IMR-90 (cell line): ENCODE measurements at regions not wholly inside any gene's neighbourhood (a gene's known extent, or its start where the extent isn't known, plus 50 kb on each side); places are given as distances from the start of the nearest gene placed in this dataset.

Source experiments
- ATAC-seq: fragments of 200-7000 bp; cut with Tn5 transposase; 2 replicates; pipeline ENCODE4 v1.9.1; 2020; ENCODE audit warnings: low read depth, mild to moderate bottlenecking, moderate library complexity
- BruUV-seq: library from RNA; stranded (reverse); fragments of 400-500 nt; replicated peaks from 2 replicates; lab custom pipeline; 2021; lab: Mats Ljungman, UMichigan
- CTCF ChIA-PET: fragments of 300-600 bp; formaldehyde crosslinking; extraction: SDS; loops from one replicate; lab custom pipeline; 2021; ENCODE audit warnings: antibody characterized with exemption; lab: Yijun Ruan, JAX
- POLR2A ChIA-PET: fragments of 300-600 bp; sonication (Branson Sonifier 250); formaldehyde crosslinking; loops from one replicate; lab custom pipeline; 2022; ENCODE audit warnings: antibody characterized with exemption; ENCODE audit not compliant: unreplicated experiment; lab: Charles Lee
- DNase-seq: peaks from one replicate; pipeline ENCODE4 v3.0.0; 2013
- H2AFZ ChIP-seq: replicated peaks from 2 replicates; pipeline ENCODE3; 2013; ENCODE audit warnings: low read length, mild to moderate bottlenecking; ENCODE audit not compliant: poor library complexity
- H2AK5ac ChIP-seq: 2 replicates; pipeline ENCODE4 v1.6.1; 2013; ENCODE audit warnings: low read depth, low read length, inconsistent platforms
- H2AK9ac ChIP-seq: replicated peaks from 2 replicates; pipeline ENCODE3; 2013; ENCODE audit warnings: mild to moderate bottlenecking, low read depth, low read length, moderate library complexity; ENCODE audit not compliant: poor library complexity
- H2BK120ac ChIP-seq: 2 replicates; pipeline ENCODE4 v1.6.1; 2013; ENCODE audit warnings: low read depth, low read length, inconsistent platforms
- H2BK15ac ChIP-seq: 3 replicates; pipeline ENCODE4 v1.6.1; 2013; ENCODE audit warnings: low read depth, low read length, inconsistent platforms
- H2BK20ac ChIP-seq: 2 replicates; pipeline ENCODE4 v1.6.1; 2013; ENCODE audit warnings: low read depth, mild to moderate bottlenecking, inconsistent platforms, low read length, moderate library complexity
- H2BK5ac ChIP-seq: 2 replicates; pipeline ENCODE4 v1.6.1; 2013; ENCODE audit warnings: mild to moderate bottlenecking, low read depth, low read length, inconsistent platforms; ENCODE audit not compliant: poor library complexity, severe bottlenecking
- H3K14ac ChIP-seq: replicated peaks from 2 replicates; pipeline ENCODE4 v1.6.1; 2013; ENCODE audit warnings: low read depth, low read length, inconsistent platforms
- H3K18ac ChIP-seq: 2 replicates; pipeline ENCODE4 v1.6.1; 2013; ENCODE audit warnings: low read depth, low read length, control low read depth
- H3K23ac ChIP-seq: 2 replicates; pipeline ENCODE4 v1.6.1; 2013; ENCODE audit warnings: low read depth, low read length, inconsistent platforms
- H3K27ac ChIP-seq: 2 replicates; pipeline ENCODE4 v1.5.1; 2013; ENCODE audit warnings: mild to moderate bottlenecking, control low read depth, low read length; ENCODE audit not compliant: insufficient read depth
- H3K27me3 ChIP-seq: 2 replicates; pipeline ENCODE4 v1.6.1; 2013; ENCODE audit warnings: low read length; ENCODE audit not compliant: control insufficient read depth, insufficient read depth
- H3K36me3 ChIP-seq: 2 replicates; pipeline ENCODE4 v1.6.1; 2013; ENCODE audit warnings: low read length, mixed read lengths; ENCODE audit not compliant: control insufficient read depth, insufficient read depth
- H3K4ac ChIP-seq: 2 replicates; pipeline ENCODE4 v1.6.1; 2013; ENCODE audit warnings: low read depth, low read length, inconsistent platforms
- H3K4me1 ChIP-seq: 2 replicates; pipeline ENCODE4 v1.6.1; 2013; ENCODE audit warnings: low read length, mixed read lengths; ENCODE audit not compliant: control insufficient read depth, insufficient read depth
- H3K4me2 ChIP-seq: 2 replicates; pipeline ENCODE4 v1.6.1; 2013; ENCODE audit warnings: low read depth, mild to moderate bottlenecking, control low read depth, low read length, moderate library complexity
- H3K4me3 ChIP-seq: 2 replicates; pipeline ENCODE4 v1.5.1; 2013; ENCODE audit warnings: low read depth, mild to moderate bottlenecking, control low read depth, low read length, moderate library complexity; ENCODE audit not compliant: insufficient read depth
- H3K56ac ChIP-seq: 2 replicates; pipeline ENCODE4 v1.6.1; 2013; ENCODE audit warnings: low read length, inconsistent platforms; ENCODE audit not compliant: insufficient read depth; ENCODE audit errors: extremely low read depth
- H3K79me1 ChIP-seq, 2 experiments: 2 replicates each; pipeline ENCODE4 v1.6.1; 2013; ENCODE audit warnings: low read length in 2 of 2, inconsistent platforms in 1 of 2, low read depth in 1 of 2
- H3K9ac ChIP-seq: 2 replicates; pipeline ENCODE4 v1.6.1; 2013; ENCODE audit warnings: low read depth, low read length, control low read depth
- H3K9me1 ChIP-seq: 2 replicates; pipeline ENCODE4 v1.6.1; 2013; ENCODE audit warnings: low read length, inconsistent platforms; ENCODE audit not compliant: insufficient read depth
- H3K9me3 ChIP-seq: 2 replicates; pipeline ENCODE4 v1.6.1; 2013; ENCODE audit warnings: low read length; ENCODE audit not compliant: control insufficient read depth, insufficient read depth
- H4K20me1 ChIP-seq: 2 replicates; pipeline ENCODE4 v1.6.1; 2013; ENCODE audit warnings: low read length, inconsistent platforms; ENCODE audit not compliant: insufficient read depth
- H4K5ac ChIP-seq: 2 replicates; pipeline ENCODE4 v1.6.1; 2013; ENCODE audit warnings: mild to moderate bottlenecking, low read depth, low read length, control low read depth
- H4K8ac ChIP-seq, 2 experiments: 2 replicates each; pipeline ENCODE4 v1.6.1; 2013; ENCODE audit warnings: low read depth in 2 of 2, low read length in 2 of 2, control low read depth in 1 of 2, inconsistent platforms in 1 of 2
- H4K91ac ChIP-seq: 2 replicates; pipeline ENCODE4 v1.6.1; 2013; ENCODE audit warnings: low read depth, low read length, inconsistent platforms; ENCODE audit not compliant: insufficient read depth
- BHLHE40 ChIP-seq: fragments of 150-350 bp; IDR thresholded peaks from 2 replicates; pipeline ENCODE4 v1.6.1; 2016; ENCODE audit warnings: mild to moderate bottlenecking, low read depth, low read length
- CEBPB ChIP-seq: IDR thresholded peaks from 2 replicates; pipeline ENCODE4 v1.6.1; 2012; ENCODE audit warnings: low read depth, low read length, improper control_type of control experiment
- CHD1 ChIP-seq: IDR thresholded peaks from 2 replicates; pipeline ENCODE4 v1.6.1; 2012; ENCODE audit warnings: low read depth, low read length, improper control_type of control experiment
- FOS ChIP-seq: fragments of 150-350 bp; IDR thresholded peaks from 2 replicates; pipeline ENCODE4 v1.6.1; 2016; ENCODE audit warnings: low read depth, low read length
- MAFK ChIP-seq: IDR thresholded peaks from 2 replicates; pipeline ENCODE4 v1.6.1; 2012; ENCODE audit warnings: low read depth, low read length, improper control_type of control experiment
- MAZ ChIP-seq: IDR thresholded peaks from 2 replicates; pipeline ENCODE4 v1.6.1; 2012; ENCODE audit warnings: low read depth, mild to moderate bottlenecking, low read length, improper control_type of control experiment, moderate library complexity, borderline replicate concordance
- MXI1 ChIP-seq: IDR thresholded peaks from 2 replicates; pipeline ENCODE4 v1.6.1; 2012; ENCODE audit warnings: low read depth, mild to moderate bottlenecking, low read length, moderate library complexity, borderline replicate concordance
- NFE2L2 ChIP-seq: fragments of 150-350 bp; IDR thresholded peaks from 2 replicates; pipeline ENCODE4 v1.6.1; 2016; ENCODE audit warnings: low read depth, mild to moderate bottlenecking, low read length
- POLR2A ChIP-seq: IDR thresholded peaks from 2 replicates; pipeline ENCODE4 v1.6.1; 2012; ENCODE audit warnings: mild to moderate bottlenecking, low read depth, low read length
- RAD21 ChIP-seq: IDR thresholded peaks from 2 replicates; pipeline ENCODE4 v1.6.1; 2012; ENCODE audit warnings: low read length, improper control_type of control experiment
- RCOR1 ChIP-seq: IDR thresholded peaks from 2 replicates; pipeline ENCODE4 v1.6.1; 2012; ENCODE audit warnings: mild to moderate bottlenecking, low read length, improper control_type of control experiment; ENCODE audit not compliant: insufficient replicate concordance
- RFX5 ChIP-seq: IDR thresholded peaks from 2 replicates; pipeline ENCODE4 v1.8.0; 2012; ENCODE audit warnings: low read depth, mild to moderate bottlenecking, low read length, moderate library complexity
- SMC3 ChIP-seq: fragments of 150-350 bp; IDR thresholded peaks from 2 replicates; pipeline ENCODE4 v1.6.1; 2016; ENCODE audit warnings: low read depth, mild to moderate bottlenecking, antibody characterized with exemption, low read length, moderate library complexity
- dilution Hi-C: fragments of 300-500 bp; cut with HindIII; formaldehyde crosslinking; loops from one replicate; pipeline ENCODE4 v1.14.3; 2018; ENCODE audit warnings: low sequenced_read_pairs; ENCODE audit not compliant: unreplicated experiment
- in situ Hi-C: fragments of 300-500 bp; cut with MboI; formaldehyde crosslinking; loops from 3 replicates; pipeline ENCODE4 v1.14.3; 2019; ENCODE audit warnings: low sequenced_read_pairs, inconsistent platforms, mixed read lengths
- intact Hi-C: fragments of 100-400 bp; cut with micrococcal nuclease; formaldehyde crosslinking; loops from 2 replicates; pipeline ENCODE4 v1.10.0; 2022
- TF ChIP-seq, protein P1 (sequence below): fragments of 150-350 bp; IDR thresholded peaks from 2 replicates; pipeline ENCODE4 v1.6.1; 2016; ENCODE audit warnings: low read depth, mild to moderate bottlenecking, low read length, moderate library complexity, borderline replicate concordance
- TF ChIP-seq, protein P2 (sequence below): conservative IDR thresholded peaks from 2 replicates; pipeline ENCODE4 v1.5.1; 2012; ENCODE audit warnings: mild to moderate bottlenecking, low read depth, low read length, improper control_type of control experiment
- TF ChIP-seq, protein P3 (sequence below): fragments of 150-350 bp; IDR thresholded peaks from 2 replicates; pipeline ENCODE4 v1.6.1; 2017; ENCODE audit warnings: mild to moderate bottlenecking, antibody characterized with exemption, low read length, low read depth

DNA sequence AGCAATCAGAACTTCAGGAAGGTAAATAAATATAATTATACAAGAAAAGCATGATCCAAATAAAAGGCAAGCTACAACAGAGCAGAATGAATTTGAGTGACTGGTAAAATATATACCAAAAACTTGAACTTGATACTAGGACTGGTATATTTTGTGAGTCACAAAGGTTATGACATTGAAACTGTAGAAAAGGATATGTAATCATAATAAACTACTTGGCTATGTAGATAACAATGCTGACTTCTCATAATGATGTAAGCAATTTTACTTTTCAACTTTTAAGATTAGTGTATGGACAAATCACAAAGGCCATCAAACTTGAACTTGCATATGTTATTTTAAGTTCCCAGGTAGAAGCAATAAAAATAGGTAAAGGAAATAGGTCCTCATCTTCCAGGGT is 384.5 kb upstream of the NECTIN3 start:
- Histone ChIP-seq H3K14ac (no peak overlapping the region), H3K36me3 (no peaks in the 10 kb centered on the region)
- TF ChIP-seq, protein P1, sequence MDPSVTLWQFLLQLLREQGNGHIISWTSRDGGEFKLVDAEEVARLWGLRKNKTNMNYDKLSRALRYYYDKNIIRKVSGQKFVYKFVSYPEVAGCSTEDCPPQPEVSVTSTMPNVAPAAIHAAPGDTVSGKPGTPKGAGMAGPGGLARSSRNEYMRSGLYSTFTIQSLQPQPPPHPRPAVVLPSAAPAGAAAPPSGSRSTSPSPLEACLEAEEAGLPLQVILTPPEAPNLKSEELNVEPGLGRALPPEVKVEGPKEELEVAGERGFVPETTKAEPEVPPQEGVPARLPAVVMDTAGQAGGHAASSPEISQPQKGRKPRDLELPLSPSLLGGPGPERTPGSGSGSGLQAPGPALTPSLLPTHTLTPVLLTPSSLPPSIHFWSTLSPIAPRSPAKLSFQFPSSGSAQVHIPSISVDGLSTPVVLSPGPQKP, result no peak
- TF ChIP-seq FOS (peak; percentile 37; the same call in 1 of the 2 replicates), BHLHE40 (no peak), RCOR1 (no peak), CEBPB (no peak), RFX5 (no peak), RAD21 (no peak), MAFK (peak; percentile 64), MAZ (no peak), CHD1 (no peak), SMC3 (no peak), POLR2A (no peak), NFE2L2 (peak; percentile 23; the same call in 1 of the 2 replicates), MXI1 (no peak)
- TF ChIP-seq, protein P2, sequence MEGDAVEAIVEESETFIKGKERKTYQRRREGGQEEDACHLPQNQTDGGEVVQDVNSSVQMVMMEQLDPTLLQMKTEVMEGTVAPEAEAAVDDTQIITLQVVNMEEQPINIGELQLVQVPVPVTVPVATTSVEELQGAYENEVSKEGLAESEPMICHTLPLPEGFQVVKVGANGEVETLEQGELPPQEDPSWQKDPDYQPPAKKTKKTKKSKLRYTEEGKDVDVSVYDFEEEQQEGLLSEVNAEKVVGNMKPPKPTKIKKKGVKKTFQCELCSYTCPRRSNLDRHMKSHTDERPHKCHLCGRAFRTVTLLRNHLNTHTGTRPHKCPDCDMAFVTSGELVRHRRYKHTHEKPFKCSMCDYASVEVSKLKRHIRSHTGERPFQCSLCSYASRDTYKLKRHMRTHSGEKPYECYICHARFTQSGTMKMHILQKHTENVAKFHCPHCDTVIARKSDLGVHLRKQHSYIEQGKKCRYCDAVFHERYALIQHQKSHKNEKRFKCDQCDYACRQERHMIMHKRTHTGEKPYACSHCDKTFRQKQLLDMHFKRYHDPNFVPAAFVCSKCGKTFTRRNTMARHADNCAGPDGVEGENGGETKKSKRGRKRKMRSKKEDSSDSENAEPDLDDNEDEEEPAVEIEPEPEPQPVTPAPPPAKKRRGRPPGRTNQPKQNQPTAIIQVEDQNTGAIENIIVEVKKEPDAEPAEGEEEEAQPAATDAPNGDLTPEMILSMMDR, result no peak
- TF ChIP-seq, protein P3, sequence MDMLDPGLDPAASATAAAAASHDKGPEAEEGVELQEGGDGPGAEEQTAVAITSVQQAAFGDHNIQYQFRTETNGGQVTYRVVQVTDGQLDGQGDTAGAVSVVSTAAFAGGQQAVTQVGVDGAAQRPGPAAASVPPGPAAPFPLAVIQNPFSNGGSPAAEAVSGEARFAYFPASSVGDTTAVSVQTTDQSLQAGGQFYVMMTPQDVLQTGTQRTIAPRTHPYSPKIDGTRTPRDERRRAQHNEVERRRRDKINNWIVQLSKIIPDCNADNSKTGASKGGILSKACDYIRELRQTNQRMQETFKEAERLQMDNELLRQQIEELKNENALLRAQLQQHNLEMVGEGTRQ, result no peak

More for the DNA sequence above, 384.5 kb upstream of the NECTIN3 start:
- POLR2A ChIA-PET, result no interaction called here
- Histone ChIP-seq H3K9me3 (no peaks in the 10 kb centered on the region), H4K5ac (no peak overlapping the region), H3K18ac (no peak overlapping the region), H3K4me3 (no peak overlapping the region), H2AK9ac (no peak overlapping the region), H2BK20ac (no peak overlapping the region), H3K4me1 (peaks cover 3% of the 10 kb centered on the region), H3K27me3 (no peaks in the 10 kb centered on the region), H3K56ac (no peak overlapping the region), H4K91ac (no peak overlapping the region), H2BK120ac (no peak overlapping the region), H3K9me1 (no peaks in the 10 kb centered on the region), H2AFZ (no peak overlapping the region), H2BK15ac (no peak overlapping the region), H2AK5ac (no peak overlapping the region), H3K79me1 (no peaks in the 10 kb centered on the region), H2BK5ac (no peak overlapping the region), H4K8ac (no peak overlapping the region), H3K23ac (no peak overlapping the region), H4K20me1 (no peaks in the 10 kb centered on the region), H3K4ac (no peak overlapping the region), H3K27ac (no peak overlapping the region), H3K9ac (no peak overlapping the region), H3K4me2 (no peak overlapping the region)
- CTCF ChIA-PET, result no interaction called here
- peak; percentile 69 for DNase-seq
- intact Hi-C loops (loop anchor here (5.0 kb wide), 1 partner anchor 650 kb away; no protein-coding TSS in a partner anchor), dilution Hi-C loops (no loop called here), in situ Hi-C loops (no loop called here)
- peak; percentile 71 for ATAC-seq
- no TSS peak for BruUV-seq
